ENCODE measurements at regions not wholly inside any gene's neighbourhood (a gene's known extent, or its start where the extent isn't known, plus 50 kb on each side); places are given as distances from the start of the nearest gene placed in this dataset.

DNA sequence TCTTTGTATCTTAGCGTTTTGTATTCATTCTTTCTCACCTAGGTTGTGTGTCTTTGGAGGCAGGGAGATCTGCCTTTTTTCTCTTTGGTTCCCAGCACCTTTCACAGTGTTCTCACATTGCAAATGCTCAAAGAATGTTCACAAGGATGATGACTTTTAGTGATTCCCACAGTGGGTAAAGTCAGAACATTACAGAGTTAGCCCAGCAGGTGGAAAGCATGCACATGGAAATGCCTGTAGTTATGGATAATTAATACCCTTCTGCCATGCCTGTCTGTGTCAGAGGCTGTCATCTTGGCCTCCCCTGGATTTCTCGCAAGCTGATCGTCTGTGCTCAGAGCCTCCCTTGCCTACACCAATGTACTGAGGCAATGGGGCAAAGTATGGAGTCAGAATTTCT, 458.9 kb downstream of the LMO4 start:
- 57 to 60% methylated on average over 3 of the region's 3 CpGs for WGBS, 2 donors
- ATAC-seq (ENCODE audit: low FRiP score), result no peak
- intact Hi-C loops (cut with DNase I), result no loop called here
- H3K4me3 ChIP-seq (ENCODE audit: low read length in 2 of 2), result no peak overlapping the region
- no peaks in the 10 kb centered on the region for H3K9me3 ChIP-seq (ENCODE audit: control insufficient read depth, low read length)
- H3K27me3 ChIP-seq (ENCODE audit: control insufficient read depth in 1 of 2, insufficient read depth in 2 of 2, low read length in 1 of 2), result no peaks in the 10 kb centered on the region
- H3K27ac ChIP-seq (ENCODE audit: low read depth in 1 of 2, low read length in 2 of 2), result no peak overlapping the region
- H3K36me3 ChIP-seq (ENCODE audit: control insufficient read depth in 1 of 2, insufficient read depth in 2 of 2, low read length in 1 of 2), result no peaks in the 10 kb centered on the region
- peaks cover 0 to 2% of the 10 kb centered on the region in 2 donors for H3K4me1 ChIP-seq (ENCODE audit: control insufficient read depth in 1 of 2, insufficient read depth in 2 of 2, low read length in 2 of 2)
- DNase-seq, result no peak

DNA sequence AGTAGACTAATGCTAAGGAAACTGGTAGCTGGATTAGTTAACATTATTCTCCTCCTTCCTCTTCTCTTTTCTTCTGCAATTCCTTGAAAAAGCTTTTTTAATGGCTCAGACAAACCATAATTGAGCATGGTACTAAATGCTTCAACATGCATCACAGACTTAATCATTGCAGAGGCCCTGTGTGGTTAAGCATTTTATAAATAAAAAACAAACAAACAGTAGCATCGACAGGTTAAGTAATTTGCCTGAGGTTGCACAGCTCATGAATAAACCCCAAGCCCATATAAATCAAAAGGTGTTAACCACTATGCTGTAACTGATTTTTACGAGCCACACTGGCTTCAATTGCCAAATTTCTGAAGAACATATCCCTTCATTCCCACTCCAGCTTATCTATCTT, 462.1 kb downstream of the LMO4 start:
- intact Hi-C loops (cut with DNase I), result no loop called here
- H3K4me3 ChIP-seq (ENCODE audit: low read length in 2 of 2), result no peak overlapping the region
- no peak for ATAC-seq (ENCODE audit: low FRiP score)
- no peak overlapping the region for H3K27ac ChIP-seq (ENCODE audit: low read depth in 1 of 2, low read length in 2 of 2)
- H3K27me3 ChIP-seq (ENCODE audit: control insufficient read depth in 1 of 2, insufficient read depth in 2 of 2, low read length in 1 of 2), result no peaks in the 10 kb centered on the region
- 90 to 93% methylated on average over 2 of the region's 2 CpGs for WGBS, 2 donors
- no peaks in the 10 kb centered on the region for H3K36me3 ChIP-seq (ENCODE audit: control insufficient read depth in 1 of 2, insufficient read depth in 2 of 2, low read length in 1 of 2)
- no peak for DNase-seq
- H3K9me3 ChIP-seq (ENCODE audit: control insufficient read depth, low read length), result no peaks in the 10 kb centered on the region
- H3K4me1 ChIP-seq (ENCODE audit: control insufficient read depth in 1 of 2, insufficient read depth in 2 of 2, low read length in 2 of 2), result no peaks in the 10 kb centered on the region

DNA sequence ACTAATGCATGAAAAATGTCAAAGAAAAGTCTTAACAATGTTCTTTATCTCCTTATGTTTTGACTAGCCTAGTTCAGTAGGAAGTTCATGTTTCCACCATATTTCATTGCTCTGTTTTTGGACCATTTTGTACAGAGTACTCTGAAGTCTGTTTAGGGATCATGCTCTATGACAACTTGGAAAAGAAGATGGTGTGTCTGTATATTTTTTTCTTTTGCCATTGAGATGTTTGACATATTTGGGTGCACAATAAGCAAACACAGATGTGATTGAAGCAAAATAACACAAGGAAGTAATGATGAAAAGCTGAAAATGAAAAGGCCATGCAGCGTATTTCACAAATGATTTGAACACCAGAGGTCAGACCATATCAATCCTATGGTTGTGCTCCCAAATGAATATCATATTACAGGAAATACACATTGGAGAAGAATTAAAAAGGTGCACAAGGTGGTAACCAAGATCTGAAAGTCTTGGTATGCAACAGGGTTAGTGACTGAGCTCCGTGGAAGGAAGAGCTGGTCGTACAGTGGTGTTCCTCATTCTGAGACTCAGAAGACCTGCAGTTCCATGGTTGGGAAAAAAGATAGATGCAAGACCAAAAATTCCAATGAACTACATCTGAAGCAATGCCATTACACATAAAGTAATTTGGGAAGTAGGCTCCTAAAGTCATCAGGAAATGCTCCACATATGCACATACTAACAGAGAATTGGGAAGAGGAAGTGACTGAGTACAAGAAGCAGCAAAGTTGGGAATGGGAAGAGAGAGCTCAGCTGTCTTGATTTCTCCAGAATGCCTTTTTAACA, 463.5 kb downstream of the LMO4 start:
- no peak overlapping the region for H3K4me3 ChIP-seq (ENCODE audit: low read length in 2 of 2)
- DNase-seq (no peak), ATAC-seq (ENCODE audit: low FRiP score) (no peak)
- no peaks in the 10 kb centered on the region for H3K36me3 ChIP-seq (ENCODE audit: control insufficient read depth in 1 of 2, insufficient read depth in 2 of 2, low read length in 1 of 2)
- no peaks in the 10 kb centered on the region for H3K27me3 ChIP-seq (ENCODE audit: control insufficient read depth in 1 of 2, insufficient read depth in 2 of 2, low read length in 1 of 2)
- H3K27ac ChIP-seq (ENCODE audit: low read depth in 1 of 2, low read length in 2 of 2), result no peak overlapping the region
- WGBS, 2 donors, result 94 to 98% methylated on average over 3 of the region's 3 CpGs
- no peaks in the 10 kb centered on the region for H3K4me1 ChIP-seq (ENCODE audit: control insufficient read depth in 1 of 2, insufficient read depth in 2 of 2, low read length in 2 of 2)
- no peaks in the 10 kb centered on the region for H3K9me3 ChIP-seq (ENCODE audit: control insufficient read depth, low read length)
- intact Hi-C loops (cut with DNase I), result no loop called here

DNA sequence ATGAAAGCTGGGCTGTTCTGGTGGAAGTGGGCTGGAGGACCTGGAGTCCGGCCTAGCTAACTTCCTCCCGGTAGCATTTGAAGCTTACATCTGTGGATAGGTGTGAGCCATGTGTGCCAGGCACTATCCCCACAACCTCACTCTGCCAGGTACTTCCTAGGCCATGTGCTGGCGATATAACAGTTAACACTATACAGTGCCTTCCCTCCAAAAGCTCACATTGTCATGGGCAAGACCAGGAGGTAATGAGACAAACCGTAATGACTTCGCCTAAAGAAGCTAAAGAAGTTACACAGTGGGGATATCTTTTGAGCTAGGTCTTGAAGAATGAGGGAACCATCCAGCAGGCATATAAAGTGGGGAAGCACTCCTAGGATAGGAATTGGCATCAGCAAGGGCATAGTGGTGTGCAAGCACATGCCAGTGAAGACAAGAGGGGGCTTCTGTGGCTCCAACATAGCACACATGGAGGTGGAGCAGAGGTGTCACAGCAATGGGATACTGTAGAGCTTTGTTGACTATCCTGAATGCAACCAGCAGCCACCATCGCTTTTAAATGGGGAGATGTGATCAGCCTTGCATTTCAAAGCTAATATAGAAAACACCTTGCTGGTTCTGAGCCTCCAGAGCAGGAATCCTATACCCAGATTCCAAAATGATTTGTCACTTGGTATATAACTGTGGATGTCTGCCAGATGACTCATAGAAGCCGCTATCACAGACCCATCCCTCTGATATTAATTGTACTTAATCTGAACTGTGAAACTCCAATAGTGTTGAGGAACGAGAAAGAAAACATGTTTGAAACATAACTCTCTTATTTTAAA, 466.3 kb downstream of the LMO4 start:
- H3K4me1 ChIP-seq (ENCODE audit: control insufficient read depth in 1 of 2, insufficient read depth in 2 of 2, low read length in 2 of 2), result no peaks in the 10 kb centered on the region
- H3K27me3 ChIP-seq (ENCODE audit: control insufficient read depth in 1 of 2, insufficient read depth in 2 of 2, low read length in 1 of 2), result no peaks in the 10 kb centered on the region
- ATAC-seq (ENCODE audit: low FRiP score) (no peak), DNase-seq (no peak)
- no peak overlapping the region for H3K4me3 ChIP-seq (ENCODE audit: low read length in 2 of 2)
- no peaks in the 10 kb centered on the region for H3K36me3 ChIP-seq (ENCODE audit: control insufficient read depth in 1 of 2, insufficient read depth in 2 of 2, low read length in 1 of 2)
- WGBS, 2 donors, result 77 to 81% methylated on average over 8 of the region's 8 CpGs
- no peaks in the 10 kb centered on the region for H3K9me3 ChIP-seq (ENCODE audit: control insufficient read depth, low read length)
- H3K27ac ChIP-seq (ENCODE audit: low read depth in 1 of 2, low read length in 2 of 2), result no peak overlapping the region
- intact Hi-C loops (cut with DNase I), result no loop called here

DNA sequence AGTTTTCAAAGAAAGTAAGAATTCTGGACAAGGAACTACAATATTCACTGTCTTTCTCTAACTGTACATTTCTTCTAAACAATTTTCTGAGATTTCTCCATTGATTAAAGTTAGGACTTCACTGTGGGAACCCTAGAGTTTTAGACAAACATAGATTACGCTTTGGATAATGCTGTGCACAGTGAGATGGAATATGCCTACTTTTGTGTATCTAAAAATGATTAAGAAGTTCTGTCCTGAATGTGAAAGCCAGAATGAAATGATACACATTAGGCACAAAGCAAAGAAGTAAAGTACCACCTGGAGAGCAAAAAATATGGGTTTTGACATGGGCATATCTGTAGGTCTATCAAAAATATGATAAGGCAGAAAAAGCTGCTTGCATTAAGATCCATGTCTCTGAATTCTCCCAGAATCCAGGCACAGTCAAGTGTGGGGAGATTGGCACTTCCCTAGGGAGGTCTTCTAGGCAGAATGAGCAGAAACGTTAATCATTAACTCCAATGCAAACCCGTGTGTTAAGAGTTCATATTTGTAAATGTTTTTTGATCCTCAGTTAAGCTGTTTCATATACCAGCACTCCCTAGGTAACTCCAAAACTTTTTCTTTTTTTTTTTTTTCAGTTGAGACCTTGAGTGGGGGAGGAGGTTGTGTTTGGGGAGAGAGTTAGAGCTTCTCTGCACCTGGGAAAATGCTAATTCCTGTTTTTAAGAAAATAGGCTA, 467.1 kb downstream of the LMO4 start:
- ATAC-seq (ENCODE audit: low FRiP score) (no peak), DNase-seq (no peak)
- Histone ChIP-seq H3K4me1 (ENCODE audit: control insufficient read depth in 1 of 2, insufficient read depth in 2 of 2, low read length in 2 of 2) (no peaks in the 10 kb centered on the region), H3K4me3 (ENCODE audit: low read length in 2 of 2) (no peak overlapping the region), H3K27ac (ENCODE audit: low read depth in 1 of 2, low read length in 2 of 2) (no peak overlapping the region), H3K27me3 (ENCODE audit: control insufficient read depth in 1 of 2, insufficient read depth in 2 of 2, low read length in 1 of 2) (no peaks in the 10 kb centered on the region), H3K36me3 (ENCODE audit: control insufficient read depth in 1 of 2, insufficient read depth in 2 of 2, low read length in 1 of 2) (no peaks in the 10 kb centered on the region), H3K9me3 (ENCODE audit: control insufficient read depth, low read length) (no peaks in the 10 kb centered on the region)
- intact Hi-C loops (cut with DNase I), result no loop called here
- 42 to 47% methylated on average over 3 of the region's 3 CpGs for WGBS, 2 donors

DNA sequence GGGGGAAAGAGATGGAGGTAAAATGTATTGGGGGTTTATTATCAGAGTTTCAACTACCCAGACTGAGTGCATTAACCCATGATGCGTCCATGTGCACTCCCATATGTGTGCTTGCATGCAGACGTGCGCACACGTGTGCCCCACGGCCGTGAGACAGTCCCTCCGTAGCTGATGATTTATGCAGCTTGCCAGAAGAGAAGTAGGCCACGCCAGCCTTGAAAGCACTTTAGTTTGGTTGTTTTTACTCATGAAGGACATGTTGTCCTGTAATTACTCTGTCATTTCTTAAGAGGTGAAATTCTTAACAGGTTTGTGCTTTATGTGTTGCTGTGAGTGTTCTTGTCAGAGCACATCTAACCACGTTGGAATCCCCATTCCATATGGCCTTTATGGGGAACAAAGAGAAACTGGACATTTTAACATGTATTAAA, 467.8 kb downstream of the LMO4 start:
- Histone ChIP-seq H3K4me3 (ENCODE audit: low read length in 2 of 2) (no peak overlapping the region), H3K27me3 (ENCODE audit: control insufficient read depth in 1 of 2, insufficient read depth in 2 of 2, low read length in 1 of 2) (no peaks in the 10 kb centered on the region), H3K9me3 (ENCODE audit: control insufficient read depth, low read length) (no peaks in the 10 kb centered on the region), H3K27ac (ENCODE audit: low read depth in 1 of 2, low read length in 2 of 2) (no peak overlapping the region), H3K4me1 (ENCODE audit: control insufficient read depth in 1 of 2, insufficient read depth in 2 of 2, low read length in 2 of 2) (no peaks in the 10 kb centered on the region), H3K36me3 (ENCODE audit: control insufficient read depth in 1 of 2, insufficient read depth in 2 of 2, low read length in 1 of 2) (no peaks in the 10 kb centered on the region)
- 66 to 70% methylated on average over 9 of the region's 9 CpGs for WGBS, 2 donors
- ATAC-seq (ENCODE audit: low FRiP score) (no peak), DNase-seq (no peak)
- intact Hi-C loops (cut with DNase I), result no loop called here

DNA sequence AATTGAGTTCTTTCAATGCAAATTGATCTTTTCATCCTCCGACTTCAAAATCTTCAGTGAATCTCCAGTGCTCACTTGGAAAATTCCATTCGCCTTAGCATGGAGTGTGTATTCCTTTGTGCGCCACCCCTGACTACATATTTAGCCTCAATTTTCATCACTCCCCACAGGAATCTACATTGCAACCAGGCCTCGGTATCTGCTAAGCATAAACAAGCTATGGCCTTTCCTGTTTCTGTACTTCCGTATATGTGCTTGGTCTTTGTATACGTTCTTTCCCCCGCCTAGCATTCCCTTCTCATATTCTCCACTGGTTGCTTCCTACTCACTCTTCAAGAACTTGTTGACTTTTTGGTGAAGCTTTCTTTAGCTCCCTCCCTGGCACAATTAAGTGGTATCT, 470.8 kb downstream of the LMO4 start:
- ATAC-seq (ENCODE audit: low FRiP score), result no peak
- Histone ChIP-seq H3K9me3 (ENCODE audit: control insufficient read depth, low read length) (no peaks in the 10 kb centered on the region), H3K27ac (ENCODE audit: low read depth in 1 of 2, low read length in 2 of 2) (no peak overlapping the region), H3K4me3 (ENCODE audit: low read length in 2 of 2) (no peak overlapping the region), H3K4me1 (ENCODE audit: control insufficient read depth in 1 of 2, insufficient read depth in 2 of 2, low read length in 2 of 2) (no peaks in the 10 kb centered on the region), H3K27me3 (ENCODE audit: control insufficient read depth in 1 of 2, insufficient read depth in 2 of 2, low read length in 1 of 2) (no peaks in the 10 kb centered on the region), H3K36me3 (ENCODE audit: control insufficient read depth in 1 of 2, insufficient read depth in 2 of 2, low read length in 1 of 2) (no peaks in the 10 kb centered on the region)
- intact Hi-C loops (cut with DNase I), result no loop called here
- 97 to 99% methylated on average over 7 of the region's 7 CpGs for WGBS, 2 donors
- DNase-seq, result no peak

DNA sequence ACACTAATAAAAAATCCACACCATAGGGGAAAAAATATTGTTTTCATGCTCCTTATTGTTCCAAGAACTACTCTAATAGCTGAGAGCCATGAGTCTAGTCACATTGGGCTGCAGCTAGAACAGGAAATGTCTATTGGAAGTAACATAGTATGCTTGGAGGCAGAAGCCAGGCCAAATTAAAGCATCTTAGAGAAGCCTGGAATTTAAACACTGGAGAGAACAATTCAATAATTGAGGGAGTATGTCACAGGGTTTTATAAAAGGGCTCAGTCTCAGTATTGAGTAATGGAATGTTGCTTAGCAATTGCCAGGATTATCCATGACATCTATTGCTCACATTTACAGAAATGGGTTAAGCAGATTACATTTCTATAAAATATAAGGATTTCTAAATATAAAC, 471.3 kb downstream of the LMO4 start:
- no peak for ATAC-seq (ENCODE audit: low FRiP score)
- H3K27me3 ChIP-seq (ENCODE audit: control insufficient read depth in 1 of 2, insufficient read depth in 2 of 2, low read length in 1 of 2), result no peaks in the 10 kb centered on the region
- H3K4me1 ChIP-seq (ENCODE audit: control insufficient read depth in 1 of 2, insufficient read depth in 2 of 2, low read length in 2 of 2), result no peaks in the 10 kb centered on the region
- no peak overlapping the region for H3K27ac ChIP-seq (ENCODE audit: low read depth in 1 of 2, low read length in 2 of 2)
- H3K4me3 ChIP-seq (ENCODE audit: low read length in 2 of 2), result no peak overlapping the region
- no peaks in the 10 kb centered on the region for H3K9me3 ChIP-seq (ENCODE audit: control insufficient read depth, low read length)
- H3K36me3 ChIP-seq (ENCODE audit: control insufficient read depth in 1 of 2, insufficient read depth in 2 of 2, low read length in 1 of 2), result no peaks in the 10 kb centered on the region
- intact Hi-C loops (cut with DNase I), result no loop called here
- no peak for DNase-seq

Data from aorta (tissue), 5 donors.